ENCODE measurements at regions not wholly inside any gene's neighbourhood (a gene's known extent, or its start where the extent isn't known, plus 50 kb on each side); places are given as distances from the start of the nearest gene placed in this dataset.

GRCh38 chr20:11976966-11977365 is 59.3 kb downstream of the BTBD3 start:
- no peak for DNase-seq (ENCODE audit: low read depth)
- no peaks in the 10 kb centered on the region for H3K36me3 ChIP-seq (ENCODE audit: control insufficient read depth, insufficient read depth, low read length)
- TF ChIP-seq CTCF (IDR thresholded peaks at IDR 0.05; ENCODE audit: insufficient read depth, low read length, poor library complexity, severe bottlenecking): no peak
- H3K27me3 ChIP-seq (ENCODE audit: control insufficient read depth, insufficient read depth, low read length): no peaks in the 10 kb centered on the region
- no peak overlapping the region for H3K4me3 ChIP-seq (ENCODE audit: low read depth, low read length)

GRCh38 chr20:11978496-11978895 is 60.8 kb downstream of the BTBD3 start:
- TF ChIP-seq CTCF (IDR thresholded peaks at IDR 0.05; ENCODE audit: insufficient read depth, low read length, poor library complexity, severe bottlenecking): no peak

GRCh38 chr20:11979306-11979990 is 61.8 kb downstream of the BTBD3 start:
- no peaks in the 10 kb centered on the region for H3K27me3 ChIP-seq (ENCODE audit: control insufficient read depth, insufficient read depth, low read length)
- no peak for TF ChIP-seq CTCF (IDR thresholded peaks at IDR 0.05; ENCODE audit: insufficient read depth, low read length, poor library complexity, severe bottlenecking)
- DNase-seq (ENCODE audit: low read depth): no peak
- H3K4me3 ChIP-seq (ENCODE audit: low read depth, low read length): no peak overlapping the region
- no peaks in the 10 kb centered on the region for H3K36me3 ChIP-seq (ENCODE audit: control insufficient read depth, insufficient read depth, low read length)

More at GRCh38 chr20:11978496-11978895, 60.8 kb downstream of the BTBD3 start:
- no peak overlapping the region for H3K4me3 ChIP-seq (ENCODE audit: low read depth, low read length)
- DNase-seq (ENCODE audit: low read depth): no peak
- no peaks in the 10 kb centered on the region for H3K36me3 ChIP-seq (ENCODE audit: control insufficient read depth, insufficient read depth, low read length)
- H3K27me3 ChIP-seq (ENCODE audit: control insufficient read depth, insufficient read depth, low read length): no peaks in the 10 kb centered on the region

- Histone ChIP-seq H3K27me3 (ENCODE audit: control insufficient read depth, insufficient read depth, low read length) (no peaks in the 10 kb centered on the region), H3K36me3 (ENCODE audit: control insufficient read depth, insufficient read depth, low read length) (no peaks in the 10 kb centered on the region), H3K4me3 (ENCODE audit: low read depth, low read length) (no peak overlapping the region)
- DNase-seq (ENCODE audit: low read depth): no peak
- TF ChIP-seq CTCF (IDR thresholded peaks at IDR 0.05; ENCODE audit: insufficient read depth, low read length, poor library complexity, severe bottlenecking): no peak
Measured at GRCh38 chr20:11980263-11980662, 62.6 kb downstream of the BTBD3 start.

GRCh38 chr20:11981366-11981947 is 63.8 kb downstream of the BTBD3 start:
- no peak for DNase-seq (ENCODE audit: low read depth)
- Histone ChIP-seq H3K27me3 (ENCODE audit: control insufficient read depth, insufficient read depth, low read length) (no peaks in the 10 kb centered on the region), H3K36me3 (ENCODE audit: control insufficient read depth, insufficient read depth, low read length) (no peaks in the 10 kb centered on the region), H3K4me3 (ENCODE audit: low read depth, low read length) (no peak overlapping the region)
- TF ChIP-seq CTCF (IDR thresholded peaks at IDR 0.05; ENCODE audit: insufficient read depth, low read length, poor library complexity, severe bottlenecking): no peak
